ENCODE measurements at regions not wholly inside any gene's neighbourhood (a gene's known extent, or its start where the extent isn't known, plus 50 kb on each side); places are given as distances from the start of the nearest gene placed in this dataset.
A peak's percentile ranks its signal among the peaks of the same experiment; 100 is the strongest.

DNA sequence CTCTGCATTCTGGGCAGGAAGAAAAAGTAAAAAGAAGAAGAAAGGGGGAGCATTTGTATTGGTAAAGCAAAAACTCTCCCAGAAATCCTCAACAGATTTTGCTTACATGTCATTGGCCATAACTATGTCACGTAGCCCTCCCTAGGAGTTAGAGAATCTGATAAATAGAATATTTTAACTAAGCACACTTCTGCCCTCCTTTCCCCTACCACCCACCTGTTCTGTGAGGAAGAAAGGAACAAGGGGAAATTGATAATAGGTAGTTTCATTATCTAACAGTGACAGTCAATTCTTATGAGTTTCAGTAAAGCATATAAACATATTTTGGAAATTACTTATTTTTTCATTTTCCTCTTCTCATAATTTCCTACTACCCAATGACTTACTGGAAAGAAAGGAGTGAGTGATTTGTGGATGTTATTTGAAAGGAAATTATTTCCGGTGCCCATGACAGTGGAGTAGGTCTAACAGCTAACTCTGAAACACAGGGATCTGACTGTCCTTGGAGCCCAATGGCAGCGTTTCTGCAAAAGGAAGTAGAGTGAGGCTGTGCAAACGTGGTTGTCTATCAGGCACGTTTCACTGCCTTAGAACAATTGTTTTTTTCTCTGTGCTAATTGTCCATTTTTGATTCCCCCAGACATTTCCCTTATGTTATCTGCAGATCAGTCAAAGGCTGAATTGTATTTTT is 128.6 kb upstream of the MDFIC start:
- H3K27ac ChIP-seq (ENCODE audit: insufficient read depth, low read depth, low read length): no peak overlapping the region
- no peaks in the 10 kb centered on the region for H4K20me1 ChIP-seq (replicated peaks; ENCODE audit: control insufficient read depth, extremely low read depth, insufficient read depth, low read length)
- H3K4me3 ChIP-seq (replicated peaks in 1 of 3; ENCODE audit: insufficient read depth in 1 of 3, low read depth in 1 of 3, low read length in 3 of 3): no peak overlapping the region
- H3K36me3 ChIP-seq (ENCODE audit: control insufficient read depth in 2 of 2, extremely low read depth in 1 of 2, insufficient read depth in 2 of 2, low read length in 2 of 2): no peaks in the 10 kb centered on the region
- H3K9me3 ChIP-seq (replicated peaks; ENCODE audit: control insufficient read depth, insufficient read depth, low read length): no peaks in the 10 kb centered on the region
- no peaks in the 10 kb centered on the region for H3K9me1 ChIP-seq (replicated peaks; ENCODE audit: control insufficient read depth, extremely low read depth, insufficient read depth, low read length)
- TF ChIP-seq EZH2 (IDR thresholded peaks at IDR 0.05; ENCODE audit: borderline replicate concordance, low read depth, low read length, severe bottlenecking) (no peak), MYC (IDR thresholded peaks at IDR 0.05; ENCODE audit: low read depth, low read length) (no peak), GATA2 (IDR thresholded peaks at IDR 0.05; ENCODE audit: insufficient read depth, insufficient read length, low read depth, low read length) (no peak), JUN (IDR thresholded peaks at IDR 0.05; ENCODE audit: borderline replicate concordance, insufficient read depth, insufficient read length, low read depth) (no peak), POLR2A (IDR thresholded peaks at IDR 0.05; ENCODE audit: low read depth, low read length) (no peak), FOS (IDR thresholded peaks at IDR 0.05; ENCODE audit: borderline replicate concordance, insufficient read depth, low read length) (no peak)
- TF ChIP-seq, protein P1, sequence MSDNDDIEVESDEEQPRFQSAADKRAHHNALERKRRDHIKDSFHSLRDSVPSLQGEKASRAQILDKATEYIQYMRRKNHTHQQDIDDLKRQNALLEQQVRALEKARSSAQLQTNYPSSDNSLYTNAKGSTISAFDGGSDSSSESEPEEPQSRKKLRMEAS (IDR thresholded peaks at IDR 0.05; ENCODE audit: insufficient read depth, insufficient read length): no peak
- TF ChIP-seq, protein P2, sequence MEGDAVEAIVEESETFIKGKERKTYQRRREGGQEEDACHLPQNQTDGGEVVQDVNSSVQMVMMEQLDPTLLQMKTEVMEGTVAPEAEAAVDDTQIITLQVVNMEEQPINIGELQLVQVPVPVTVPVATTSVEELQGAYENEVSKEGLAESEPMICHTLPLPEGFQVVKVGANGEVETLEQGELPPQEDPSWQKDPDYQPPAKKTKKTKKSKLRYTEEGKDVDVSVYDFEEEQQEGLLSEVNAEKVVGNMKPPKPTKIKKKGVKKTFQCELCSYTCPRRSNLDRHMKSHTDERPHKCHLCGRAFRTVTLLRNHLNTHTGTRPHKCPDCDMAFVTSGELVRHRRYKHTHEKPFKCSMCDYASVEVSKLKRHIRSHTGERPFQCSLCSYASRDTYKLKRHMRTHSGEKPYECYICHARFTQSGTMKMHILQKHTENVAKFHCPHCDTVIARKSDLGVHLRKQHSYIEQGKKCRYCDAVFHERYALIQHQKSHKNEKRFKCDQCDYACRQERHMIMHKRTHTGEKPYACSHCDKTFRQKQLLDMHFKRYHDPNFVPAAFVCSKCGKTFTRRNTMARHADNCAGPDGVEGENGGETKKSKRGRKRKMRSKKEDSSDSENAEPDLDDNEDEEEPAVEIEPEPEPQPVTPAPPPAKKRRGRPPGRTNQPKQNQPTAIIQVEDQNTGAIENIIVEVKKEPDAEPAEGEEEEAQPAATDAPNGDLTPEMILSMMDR (IDR thresholded peaks at IDR 0.05; ENCODE audit: extremely low read depth in 1 of 2, insufficient read depth in 1 of 2, low read depth in 1 of 2, low read length in 2 of 2): no peak
- dilution Hi-C loops (cut with MboI; ENCODE audit: extremely low pct_ligation_motif_present, low sequenced_read_pairs) (no loop called here), intact Hi-C loops (cut with micrococcal nuclease) (no loop called here)
- no peak overlapping the region for H3K4me2 ChIP-seq (ENCODE audit: insufficient read depth, low read length)
- FAIRE-seq (no peak), DNase-seq (ENCODE audit: low read depth, low spot score) (peak; percentile 13)
- POLR2A ChIA-PET: no interaction called here
- peaks cover 0 to 4% of the 10 kb centered on the region in 2 experiments for H3K27me3 ChIP-seq (ENCODE audit: control insufficient read depth in 2 of 2, insufficient read depth in 2 of 2, low read length in 2 of 2)
- CTCF ChIA-PET: no interaction called here
- peaks cover 25% of the 10 kb centered on the region for H3K4me1 ChIP-seq (ENCODE audit: control insufficient read depth, extremely low read depth, insufficient read depth, low read length)
- no TSS peak for BruUV-seq (replicated peaks)
- H2AFZ ChIP-seq (ENCODE audit: low read depth, low read length): no peak overlapping the region
- no peak overlapping the region for H3K9ac ChIP-seq (replicated peaks; ENCODE audit: extremely low read depth, insufficient read depth, low read length)
- H3K79me2 ChIP-seq (ENCODE audit: control insufficient read depth, insufficient read depth, low read length): no peaks in the 10 kb centered on the region

Measured in endothelial cell of umbilical vein (primary cell).